C4-2B (cell line): ENCODE measurements at regions not wholly inside any gene's neighbourhood (a gene's known extent, or its start where the extent isn't known, plus 50 kb on each side); places are given as distances from the start of the nearest gene placed in this dataset.

ENCODE experiments used
- H3K27ac ChIP-seq: fragments of 450-650 bp; 2 replicates; pipeline ENCODE4 v1.5.1; 2017
- CTCF ChIP-seq: fragments of 450-650 bp; conservative IDR thresholded peaks from 2 replicates; pipeline ENCODE4 v1.5.1; 2017; ENCODE audit warnings: mild to moderate bottlenecking
- ZFX ChIP-seq: fragments of 450-650 bp; IDR thresholded peaks from 2 replicates; pipeline ENCODE4 v1.6.1; 2017

- no peak for TF ChIP-seq ZFX
- peak; percentile 20 for TF ChIP-seq CTCF
Observed at GRCh38 chr9:92242260-92243136, 51.0 kb downstream of the IARS1 start.

GRCh38 chr9:92236915-92237314 is 56.6 kb downstream of the IARS1 start:
- no peak overlapping the region for H3K27ac ChIP-seq
- TF ChIP-seq ZFX = no peak
- TF ChIP-seq CTCF = no peak

More at GRCh38 chr9:92242260-92243136, 51.0 kb downstream of the IARS1 start:
- no peak overlapping the region for H3K27ac ChIP-seq

- no peak for TF ChIP-seq ZFX
- no peak for TF ChIP-seq CTCF
- H3K27ac ChIP-seq = no peak overlapping the region
Observed at GRCh38 chr9:92236465-92236864, 57.0 kb downstream of the IARS1 start.

- TF ChIP-seq ZFX (no peak), CTCF (no peak)
- no peak overlapping the region for H3K27ac ChIP-seq
Observed at GRCh38 chr9:92234514-92234913, 59.0 kb downstream of the IARS1 start.

GRCh38 chr9:92232190-92232589 is 61.3 kb downstream of the IARS1 start:
- TF ChIP-seq ZFX (no peak), CTCF (no peak)
- H3K27ac ChIP-seq = no peak overlapping the region

- TF ChIP-seq ZFX (no peak), CTCF (no peak)
- no peak overlapping the region for H3K27ac ChIP-seq
Observed at GRCh38 chr9:92228628-92229027, 64.9 kb downstream of the IARS1 start.

- H3K27ac ChIP-seq = no peak overlapping the region
- TF ChIP-seq ZFX (no peak), CTCF (no peak)
Observed at GRCh38 chr9:92224177-92224576, 69.3 kb downstream of the IARS1 start.
